HEK293T (cell line): ENCODE measurements at regions not wholly inside any gene's neighbourhood (a gene's known extent, or its start where the extent isn't known, plus 50 kb on each side); places are given as distances from the start of the nearest gene placed in this dataset.

Source experiments
- ARNT ChIP-seq: fragments of 450-650 bp; IDR thresholded peaks from 2 replicates; pipeline ENCODE4 v1.6.1; 2017; ENCODE audit warnings: mild to moderate bottlenecking
- BHLHE40 ChIP-seq: fragments of 450-650 bp; IDR thresholded peaks from 2 replicates; pipeline ENCODE4 v1.6.1; 2016; ENCODE audit warnings: mild to moderate bottlenecking, moderate library complexity, borderline replicate concordance
- CTBP1 ChIP-seq: fragments of 450-650 bp; IDR thresholded peaks from 2 replicates; pipeline ENCODE4 v1.6.1; 2016; ENCODE audit warnings: borderline replicate concordance
- ELF4 ChIP-seq: fragments of 450-650 bp; IDR thresholded peaks from 2 replicates; pipeline ENCODE4 v1.6.1; 2017; ENCODE audit warnings: antibody characterized with exemption
- FOXM1 ChIP-seq: fragments of 450-650 bp; IDR thresholded peaks from 2 replicates; pipeline ENCODE4 v1.6.1; 2017; ENCODE audit warnings: mild to moderate bottlenecking, borderline replicate concordance
- HDGF ChIP-seq: fragments of 450-650 bp; IDR thresholded peaks from 2 replicates; pipeline ENCODE4 v1.6.1; 2017; ENCODE audit warnings: antibody characterized with exemption, borderline replicate concordance
- L3MBTL2 ChIP-seq: fragments of 450-650 bp; conservative IDR thresholded peaks from 2 replicates; pipeline ENCODE4 v1.6.1; 2016; ENCODE audit warnings: mild to moderate bottlenecking
- LEF1 ChIP-seq: fragments of 450-650 bp; IDR thresholded peaks from 2 replicates; pipeline ENCODE4 v1.6.1; 2017; ENCODE audit warnings: mild to moderate bottlenecking, borderline replicate concordance
- SP1 ChIP-seq: fragments of 450-650 bp; IDR thresholded peaks from 2 replicates; pipeline ENCODE4 v1.6.1; 2017
- SUZ12 ChIP-seq: fragments of 450-650 bp; IDR thresholded peaks from 2 replicates; pipeline ENCODE4 v1.6.1; 2016; ENCODE audit warnings: mild to moderate bottlenecking
- TARDBP ChIP-seq: fragments of 450-650 bp; IDR thresholded peaks from 2 replicates; pipeline ENCODE4 v1.6.1; 2016
- ZNF384 ChIP-seq: fragments of 450-650 bp; IDR thresholded peaks from 2 replicates; pipeline ENCODE4 v1.6.1; 2016

- TF ChIP-seq SP1 = no peak
- TF ChIP-seq BHLHE40 = no peak
- no peak for TF ChIP-seq HDGF
- TF ChIP-seq LEF1 = no peak
- no peak for TF ChIP-seq SUZ12
- no peak for TF ChIP-seq FOXM1
- no peak for TF ChIP-seq L3MBTL2
- TF ChIP-seq CTBP1 = no peak
- TF ChIP-seq ZNF384 = no peak
- TF ChIP-seq ARNT = no peak
- no peak for TF ChIP-seq TARDBP
- TF ChIP-seq ELF4 = no peak
Measured at GRCh38 chr4:18882468-18882867, 860.9 kb upstream of the LCORL start.
